ENCODE measurements at regions not wholly inside any gene's neighbourhood (a gene's known extent, or its start where the extent isn't known, plus 50 kb on each side); places are given as distances from the start of the nearest gene placed in this dataset.
"Not testable (repeated sequence)": the region's sequence is repeated elsewhere in the genome, so short reads cannot be mapped to it uniquely, and the experiment has no call there.

DNA sequence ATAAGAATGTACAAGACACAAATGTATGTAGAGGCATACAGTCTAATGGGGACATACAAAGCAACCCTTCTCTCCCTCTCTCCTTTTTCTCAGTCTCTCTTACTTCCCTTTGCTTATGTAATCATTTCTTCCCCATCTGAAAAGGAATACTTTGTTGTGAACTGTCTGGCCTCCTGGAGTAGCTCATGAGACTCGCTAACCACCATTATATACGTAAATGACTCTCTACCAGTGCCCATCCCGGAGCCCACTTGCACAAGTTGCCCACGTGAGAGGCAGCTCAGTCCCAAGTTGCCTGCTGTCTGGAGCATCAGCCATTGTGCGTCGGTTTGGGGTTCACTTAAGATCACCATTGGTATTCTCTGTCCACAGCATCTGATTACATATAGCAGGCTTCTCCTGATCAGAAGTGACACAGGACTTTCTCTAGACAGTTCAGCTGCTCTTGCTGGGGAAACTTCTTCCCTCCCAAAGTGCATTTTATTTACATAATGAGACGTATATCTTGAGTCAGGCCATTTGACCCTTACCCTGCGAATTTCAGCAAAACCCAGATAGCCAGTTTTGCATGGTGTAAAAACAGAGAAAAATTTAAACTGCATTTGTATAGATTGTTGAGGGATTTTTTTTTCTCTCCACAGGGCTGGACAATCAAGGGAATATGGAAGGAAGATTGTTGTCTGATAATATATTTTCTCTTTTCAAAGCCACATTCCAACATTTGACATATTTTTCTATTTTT, 220.7 kb upstream of the EGLN3 start:
- Histone ChIP-seq H3K27me3 (ENCODE audit: control insufficient read depth, insufficient read depth, low read length) (no peaks in the 10 kb centered on the region), H3K36me3 (ENCODE audit: control insufficient read depth, low read depth, low read length) (no peaks in the 10 kb centered on the region), H3K27ac (ENCODE audit: low read length) (no peak overlapping the region), H3K4me1 (ENCODE audit: control insufficient read depth, low read depth, low read length) (no peaks in the 10 kb centered on the region), H3K4me3 (ENCODE audit: low read length) (no peak overlapping the region), H3K9ac (ENCODE audit: low read length) (no peak overlapping the region), H3K9me3 (ENCODE audit: control insufficient read depth, low read depth, low read length) (no peaks in the 10 kb centered on the region)

- Histone ChIP-seq H3K4me3 (ENCODE audit: low read length) (no peak overlapping the region), H3K9me3 (ENCODE audit: control insufficient read depth, low read depth, low read length) (no peaks in the 10 kb centered on the region), H3K9ac (ENCODE audit: low read length) (no peak overlapping the region), H3K27ac (ENCODE audit: low read length) (no peak overlapping the region), H3K36me3 (ENCODE audit: control insufficient read depth, low read depth, low read length) (no peaks in the 10 kb centered on the region), H3K27me3 (ENCODE audit: control insufficient read depth, insufficient read depth, low read length) (no peaks in the 10 kb centered on the region), H3K4me1 (ENCODE audit: control insufficient read depth, low read depth, low read length) (no peaks in the 10 kb centered on the region)
Measured at GRCh38 chr14:34170882-34171281, 220.0 kb upstream of the EGLN3 start.

GRCh38 chr14:34169561-34169960, 218.7 kb upstream of the EGLN3 start:
- H3K36me3 ChIP-seq (ENCODE audit: control insufficient read depth, low read depth, low read length), result no peaks in the 10 kb centered on the region
- no peak overlapping the region for H3K4me3 ChIP-seq (ENCODE audit: low read length)
- H3K27ac ChIP-seq (ENCODE audit: low read length), result no peak overlapping the region
- no peaks in the 10 kb centered on the region for H3K27me3 ChIP-seq (ENCODE audit: control insufficient read depth, insufficient read depth, low read length)
- no peaks in the 10 kb centered on the region for H3K4me1 ChIP-seq (ENCODE audit: control insufficient read depth, low read depth, low read length)
- H3K9ac ChIP-seq (ENCODE audit: low read length), result no peak overlapping the region
- H3K9me3 ChIP-seq (ENCODE audit: control insufficient read depth, low read depth, low read length), result no peaks in the 10 kb centered on the region

DNA sequence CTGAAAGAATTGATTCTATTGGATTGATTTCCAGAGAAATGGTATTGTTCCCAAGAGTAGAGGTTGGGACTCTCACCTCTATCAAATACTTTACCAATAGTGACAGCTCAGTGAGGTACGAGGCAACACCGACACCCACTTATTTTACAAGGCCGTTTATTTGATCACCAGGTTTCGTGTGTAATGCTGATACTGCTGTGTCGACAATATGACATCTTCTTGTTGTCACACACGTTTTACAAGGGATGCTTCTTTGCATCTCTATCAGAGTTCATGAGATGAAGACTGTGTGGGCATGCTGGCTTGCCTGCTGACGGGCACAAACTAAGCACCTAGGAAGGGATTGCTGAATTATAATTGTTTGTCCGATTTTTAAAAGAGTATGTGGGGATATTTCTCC, 217.8 kb upstream of the EGLN3 start:
- H3K36me3 ChIP-seq (ENCODE audit: control insufficient read depth, low read depth, low read length), result no peaks in the 10 kb centered on the region
- H3K9me3 ChIP-seq (ENCODE audit: control insufficient read depth, low read depth, low read length), result no peaks in the 10 kb centered on the region
- no peaks in the 10 kb centered on the region for H3K27me3 ChIP-seq (ENCODE audit: control insufficient read depth, insufficient read depth, low read length)
- no peak overlapping the region for H3K4me3 ChIP-seq (ENCODE audit: low read length)
- H3K4me1 ChIP-seq (ENCODE audit: control insufficient read depth, low read depth, low read length), result no peaks in the 10 kb centered on the region
- H3K27ac ChIP-seq (ENCODE audit: low read length), result no peak overlapping the region
- H3K9ac ChIP-seq (ENCODE audit: low read length), result no peak overlapping the region

GRCh38 chr14:34165847-34166350, 215.0 kb upstream of the EGLN3 start:
- no peak overlapping the region for H3K27ac ChIP-seq (ENCODE audit: low read length)
- no peaks in the 10 kb centered on the region for H3K9me3 ChIP-seq (ENCODE audit: control insufficient read depth, low read depth, low read length)
- H3K27me3 ChIP-seq (ENCODE audit: control insufficient read depth, insufficient read depth, low read length), result no peaks in the 10 kb centered on the region
- no peaks in the 10 kb centered on the region for H3K4me1 ChIP-seq (ENCODE audit: control insufficient read depth, low read depth, low read length)
- H3K36me3 ChIP-seq (ENCODE audit: control insufficient read depth, low read depth, low read length), result no peaks in the 10 kb centered on the region
- H3K4me3 ChIP-seq (ENCODE audit: low read length), result no peak overlapping the region
- no peak overlapping the region for H3K9ac ChIP-seq (ENCODE audit: low read length)

DNA sequence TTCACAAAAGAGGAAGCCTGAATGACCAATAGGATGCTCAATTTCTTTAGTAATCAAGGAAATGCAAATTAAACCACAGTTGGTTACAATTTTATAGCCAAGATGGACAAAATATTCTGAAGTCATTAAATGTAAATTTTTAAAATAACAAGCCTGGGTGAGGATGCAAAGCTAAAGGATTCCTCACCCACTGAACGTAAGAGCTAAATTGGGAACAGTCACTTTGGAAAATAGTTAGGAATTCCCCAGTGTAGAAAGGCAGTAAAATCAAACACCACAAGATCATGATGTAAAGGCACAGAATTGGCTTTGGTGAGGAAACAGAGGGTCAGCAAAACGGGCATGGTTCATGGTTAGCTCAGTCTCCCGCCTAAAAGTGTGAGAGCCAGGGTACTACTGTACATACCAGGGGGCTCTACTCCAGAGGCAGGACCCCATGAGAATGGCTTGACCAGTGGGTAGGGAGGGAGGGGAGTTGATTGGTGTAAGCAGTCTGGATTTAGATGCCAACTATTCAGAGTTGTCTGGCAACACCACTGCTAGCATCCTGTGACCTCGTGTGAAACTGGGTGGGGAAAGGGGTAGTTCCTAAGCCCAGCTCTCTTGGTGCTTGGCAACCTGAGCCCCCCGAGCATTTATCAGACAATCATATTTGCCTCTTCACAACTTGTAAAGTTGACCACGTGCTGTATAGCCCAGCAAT, 213.4 kb upstream of the EGLN3 start:
- no peak overlapping the region for H3K4me3 ChIP-seq (ENCODE audit: low read length)
- H3K27ac ChIP-seq (ENCODE audit: low read length), result no peak overlapping the region
- no peaks in the 10 kb centered on the region for H3K9me3 ChIP-seq (ENCODE audit: control insufficient read depth, low read depth, low read length)
- no peaks in the 10 kb centered on the region for H3K36me3 ChIP-seq (ENCODE audit: control insufficient read depth, low read depth, low read length)
- no peaks in the 10 kb centered on the region for H3K27me3 ChIP-seq (ENCODE audit: control insufficient read depth, insufficient read depth, low read length)
- no peak overlapping the region for H3K9ac ChIP-seq (ENCODE audit: low read length)
- no peaks in the 10 kb centered on the region for H3K4me1 ChIP-seq (ENCODE audit: control insufficient read depth, low read depth, low read length)

DNA sequence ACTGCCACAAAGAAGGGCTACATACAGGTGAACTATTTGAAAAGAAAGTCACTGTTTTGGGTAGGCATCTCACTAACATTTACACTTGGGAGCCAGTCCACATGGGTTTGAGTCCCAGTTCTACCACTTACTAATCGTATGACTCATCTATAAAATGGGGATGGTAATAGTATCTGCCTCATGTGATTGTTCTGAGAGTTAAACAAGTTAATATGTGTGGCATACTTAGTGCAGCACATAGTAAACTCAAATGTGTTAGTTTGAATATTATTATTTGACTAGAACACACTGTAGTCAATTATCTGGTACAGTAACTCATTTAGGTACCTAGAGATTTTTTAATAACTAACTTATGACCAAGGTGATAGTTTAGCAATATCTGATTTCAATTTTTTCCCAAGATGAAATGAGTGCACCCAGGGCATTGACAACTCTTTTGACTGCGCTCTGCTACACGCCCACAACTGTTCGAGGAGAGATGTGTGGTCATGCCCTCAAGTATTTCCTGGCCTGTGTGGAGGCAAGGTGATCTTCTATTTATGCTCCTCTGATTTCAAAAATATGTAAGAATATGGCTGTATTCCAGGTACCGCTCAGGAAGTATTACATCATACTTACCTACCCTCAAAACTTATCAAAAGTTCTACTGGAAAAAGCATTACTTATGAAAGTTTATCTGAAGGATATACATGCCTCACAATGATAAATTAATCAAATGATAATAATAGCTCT, 210.6 kb upstream of the EGLN3 start:
- H3K4me1 ChIP-seq (ENCODE audit: control insufficient read depth, low read depth, low read length), result no peaks in the 10 kb centered on the region
- no peak overlapping the region for H3K9ac ChIP-seq (ENCODE audit: low read length)

DNA sequence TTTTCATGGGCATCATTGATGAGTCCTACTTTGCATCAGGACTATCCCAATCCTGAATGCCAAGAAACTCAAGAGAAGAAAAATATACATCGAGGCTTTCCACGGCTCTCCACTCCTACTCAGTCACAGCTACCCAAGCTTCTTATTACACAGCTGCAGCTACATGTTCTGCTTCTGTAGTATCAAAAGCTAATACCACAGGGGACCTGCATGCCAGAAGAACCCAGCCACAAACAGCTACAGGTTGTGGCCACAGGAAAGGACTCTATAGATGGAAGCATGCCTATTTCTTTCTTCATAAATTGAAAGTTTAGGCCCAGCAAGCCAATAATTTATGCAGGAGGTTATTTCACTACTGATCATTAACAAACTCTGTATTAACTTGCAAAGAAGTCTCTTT, 209.7 kb upstream of the EGLN3 start:
- Histone ChIP-seq H3K9ac (ENCODE audit: low read length) (no peak overlapping the region), H3K4me1 (ENCODE audit: control insufficient read depth, low read depth, low read length) (no peaks in the 10 kb centered on the region), H3K27ac (ENCODE audit: low read length) (no peak overlapping the region), H3K4me3 (ENCODE audit: low read length) (no peak overlapping the region), H3K36me3 (ENCODE audit: control insufficient read depth, low read depth, low read length) (no peaks in the 10 kb centered on the region), H3K9me3 (ENCODE audit: control insufficient read depth, low read depth, low read length) (no peaks in the 10 kb centered on the region), H3K27me3 (ENCODE audit: control insufficient read depth, insufficient read depth, low read length) (no peaks in the 10 kb centered on the region)

More for the DNA sequence above, 210.6 kb upstream of the EGLN3 start:
- no peak overlapping the region for H3K4me3 ChIP-seq (ENCODE audit: low read length)
- no peaks in the 10 kb centered on the region for H3K9me3 ChIP-seq (ENCODE audit: control insufficient read depth, low read depth, low read length)
- no peaks in the 10 kb centered on the region for H3K36me3 ChIP-seq (ENCODE audit: control insufficient read depth, low read depth, low read length)
- no peak overlapping the region for H3K27ac ChIP-seq (ENCODE audit: low read length)
- no peaks in the 10 kb centered on the region for H3K27me3 ChIP-seq (ENCODE audit: control insufficient read depth, insufficient read depth, low read length)

DNA sequence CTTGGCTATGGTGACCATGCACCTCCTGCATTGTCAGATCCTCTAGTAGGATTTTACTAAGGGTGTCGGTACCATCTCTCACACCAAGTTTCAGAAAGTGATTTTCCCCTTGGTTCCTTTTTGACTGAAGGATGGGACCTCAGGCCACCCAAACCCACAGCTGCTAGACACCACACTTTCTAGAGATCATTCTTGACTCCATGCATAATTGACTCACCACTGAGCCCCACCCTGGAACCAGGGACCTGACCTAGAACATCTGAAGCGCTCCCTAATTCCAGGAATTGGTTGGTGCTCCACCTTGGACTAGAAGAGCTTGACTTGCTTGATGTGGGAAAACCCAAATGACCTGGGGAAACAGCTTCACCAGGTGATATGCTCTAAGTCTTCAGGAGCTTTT, 206.8 kb upstream of the EGLN3 start:
- H3K9ac ChIP-seq (ENCODE audit: low read length), result no peak overlapping the region
- H3K27me3 ChIP-seq (ENCODE audit: control insufficient read depth, insufficient read depth, low read length), result no peaks in the 10 kb centered on the region
- no peaks in the 10 kb centered on the region for H3K36me3 ChIP-seq (ENCODE audit: control insufficient read depth, low read depth, low read length)
- no peak overlapping the region for H3K4me3 ChIP-seq (ENCODE audit: low read length)
- no peaks in the 10 kb centered on the region for H3K9me3 ChIP-seq (ENCODE audit: control insufficient read depth, low read depth, low read length)
- no peak overlapping the region for H3K27ac ChIP-seq (ENCODE audit: low read length)
- H3K4me1 ChIP-seq (ENCODE audit: control insufficient read depth, low read depth, low read length), result no peaks in the 10 kb centered on the region

DNA sequence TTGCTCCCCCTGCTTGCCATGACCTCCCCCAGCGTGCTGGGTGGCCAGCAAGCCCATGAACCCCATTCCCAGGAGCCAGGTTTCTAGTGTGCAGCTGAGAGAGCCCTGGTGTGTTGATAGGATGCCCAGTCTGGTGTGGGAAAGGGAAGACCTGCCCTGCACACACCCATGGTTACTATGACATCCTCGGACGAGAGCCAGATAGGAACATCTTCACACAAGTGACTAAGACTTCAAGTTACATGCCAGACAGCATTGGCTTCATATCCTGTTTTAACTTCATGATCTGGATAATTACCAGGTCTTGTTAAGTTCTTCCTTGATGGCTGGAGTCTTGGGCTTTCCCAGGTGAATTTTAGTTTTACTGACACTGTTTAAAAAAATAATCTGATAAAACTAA, 196.6 kb upstream of the EGLN3 start:
- no peaks in the 10 kb centered on the region for H3K4me1 ChIP-seq (ENCODE audit: control insufficient read depth, low read depth, low read length)
- no peak overlapping the region for H3K27ac ChIP-seq (ENCODE audit: low read length)
- H3K9ac ChIP-seq (ENCODE audit: low read length), result no peak overlapping the region
- no peaks in the 10 kb centered on the region for H3K9me3 ChIP-seq (ENCODE audit: control insufficient read depth, low read depth, low read length)
- H3K27me3 ChIP-seq (ENCODE audit: control insufficient read depth, insufficient read depth, low read length), result no peaks in the 10 kb centered on the region
- no peak overlapping the region for H3K4me3 ChIP-seq (ENCODE audit: low read length)
- no peaks in the 10 kb centered on the region for H3K36me3 ChIP-seq (ENCODE audit: control insufficient read depth, low read depth, low read length)

DNA sequence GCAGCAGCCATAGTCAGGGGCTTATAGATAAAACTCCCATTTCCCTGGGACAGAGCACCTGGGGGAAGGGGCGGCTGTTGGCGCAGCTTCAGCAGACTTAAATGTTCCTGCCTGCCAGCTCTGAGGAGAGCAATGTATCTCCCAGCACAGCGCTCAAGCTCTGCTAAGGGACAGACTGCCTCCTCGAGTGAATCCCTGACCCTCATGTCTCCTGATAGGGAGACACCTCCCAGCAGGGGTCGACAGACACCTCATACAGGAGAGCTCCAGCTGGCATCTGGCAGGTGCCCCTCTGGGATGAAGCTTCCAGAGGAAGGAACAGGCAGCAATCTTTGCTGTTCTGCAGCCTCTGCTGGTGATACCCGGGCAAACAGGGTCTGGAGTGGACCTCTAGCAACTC, 189.3 kb upstream of the EGLN3 start:
- H3K27ac ChIP-seq (ENCODE audit: low read length); H3K27me3 ChIP-seq (ENCODE audit: control insufficient read depth, insufficient read depth, low read length); H3K4me1 ChIP-seq (ENCODE audit: control insufficient read depth, low read depth, low read length); H3K36me3 ChIP-seq (ENCODE audit: control insufficient read depth, low read depth, low read length); H3K4me3 ChIP-seq (ENCODE audit: low read length); H3K9me3 ChIP-seq (ENCODE audit: control insufficient read depth, low read depth, low read length); H3K9ac ChIP-seq (ENCODE audit: low read length): not testable (repeated sequence)
